PC-9 (cell line): ENCODE measurements at regions not wholly inside any gene's neighbourhood (a gene's known extent, or its start where the extent isn't known, plus 50 kb on each side); places are given as distances from the start of the nearest gene placed in this dataset.

Experiments used
- BruUV-seq: library from RNA; stranded (reverse); fragments of 400-500 nt; replicated peaks from 2 replicates; lab custom pipeline; 2021; lab: Mats Ljungman, UMichigan
- CTCF ChIA-PET: fragments of 300-600 bp; sonication (Branson Sonifier 250); formaldehyde crosslinking; loops from one replicate; lab custom pipeline; 2022; ENCODE audit warnings: antibody characterized with exemption; lab: Charles Lee
- POLR2A ChIA-PET: fragments of 300-600 bp; sonication (Branson Sonifier 250); formaldehyde crosslinking; loops from one replicate; lab custom pipeline; 2022; ENCODE audit warnings: antibody characterized with exemption; ENCODE audit not compliant: unreplicated experiment; lab: Charles Lee
- DNase-seq, 2 experiments: peaks; one replicate each; pipeline versions ENCODE4 v3.0.0 to v3.0.0-alpha.2; 2015 to 2022; ENCODE audit warnings: mixed read lengths in 1 of 2
- H2AFZ ChIP-seq: fragments of 200-600 bp; sonication (generic); 2 replicates; pipeline ENCODE4 v1.8.1; 2017; ENCODE audit warnings: antibody characterized with exemption
- H3F3A ChIP-seq: fragments of 200-600 bp; sonication (generic); 2 replicates; pipeline ENCODE4 v1.8.1; 2017; ENCODE audit warnings: antibody characterized with exemption, mild to moderate bottlenecking, low read depth; ENCODE audit not compliant: insufficient read depth
- H3K27ac ChIP-seq: fragments of 200-600 bp; sonication (generic); 2 replicates; pipeline ENCODE4 v1.6.1; 2016; ENCODE audit warnings: mixed run types
- H3K27me3 ChIP-seq: fragments of 200-600 bp; sonication (generic); 2 replicates; pipeline ENCODE4 v1.6.1; 2016; ENCODE audit warnings: low read depth, mixed run types; ENCODE audit not compliant: insufficient read depth
- H3K36me3 ChIP-seq: fragments of 200-600 bp; sonication (generic); 2 replicates; pipeline ENCODE4 v1.6.1; 2016; ENCODE audit warnings: low read depth, mixed run types
- H3K4me1 ChIP-seq: fragments of 200-600 bp; sonication (generic); replicated peaks from 2 replicates; pipeline ENCODE4 v1.6.1; 2016; ENCODE audit warnings: mixed run types; ENCODE audit not compliant: insufficient read depth
- H3K4me2 ChIP-seq: fragments of 200-600 bp; sonication (generic); 2 replicates; pipeline ENCODE4 v1.6.1; 2017; ENCODE audit warnings: mixed run types
- H3K4me3 ChIP-seq: fragments of 200-600 bp; sonication (generic); 2 replicates; pipeline ENCODE4 v1.6.1; 2016; ENCODE audit warnings: mixed run types
- H3K79me2 ChIP-seq: fragments of 200-600 bp; sonication (generic); 2 replicates; pipeline ENCODE4 v1.6.1; 2017; ENCODE audit warnings: low read depth, mixed run types
- H3K9me2 ChIP-seq: fragments of 200-600 bp; sonication (generic); 2 replicates; pipeline ENCODE4 v1.8.1; 2017; ENCODE audit warnings: mild to moderate bottlenecking; ENCODE audit not compliant: insufficient read depth
- H3K9me3 ChIP-seq: fragments of 200-600 bp; sonication (generic); 2 replicates; pipeline ENCODE4 v1.8.1; 2016; ENCODE audit warnings: low read depth; ENCODE audit not compliant: insufficient read depth
- H4K20me1 ChIP-seq: fragments of 200-600 bp; sonication (generic); 2 replicates; pipeline ENCODE4 v1.8.1; 2017; ENCODE audit not compliant: insufficient read depth
- CTCF ChIP-seq: fragments of 200-600 bp; sonication (generic); conservative IDR thresholded peaks from 2 replicates; pipeline ENCODE4 v1.6.1; 2017; ENCODE audit warnings: mixed run types, antibody characterized with exemption, mild to moderate bottlenecking, moderate library complexity
- EZH2 ChIP-seq: fragments of 200-600 bp; sonication (generic); IDR thresholded peaks from 2 replicates; pipeline ENCODE4 v1.8.0; 2017; ENCODE audit warnings: antibody characterized with exemption, low read depth
- intact Hi-C: fragments of 100-400 bp; cut with micrococcal nuclease; formaldehyde crosslinking; loops from one replicate; pipeline ENCODE4 v1.10.0; 2022; ENCODE audit not compliant: unreplicated experiment

GRCh38 chr9:108002371-108002956, 512.9 kb upstream of the KLF4 start:
- H3K4me2 ChIP-seq, result no peak overlapping the region
- intact Hi-C loops, result loop anchor here (5.0 to 10.0 kb wide), 2 partner anchors 120 to 562 kb away; no protein-coding TSS in a partner anchor
- no peaks in the 10 kb centered on the region for H3F3A ChIP-seq
- no peak overlapping the region for H3K27ac ChIP-seq
- DNase-seq, result no peak
- no peaks in the 10 kb centered on the region for H3K9me3 ChIP-seq
- H3K27me3 ChIP-seq, result no peaks in the 10 kb centered on the region
- CTCF ChIA-PET, result no interaction called here
- H3K4me3 ChIP-seq, result no peak overlapping the region
- no peaks in the 10 kb centered on the region for H3K79me2 ChIP-seq
- POLR2A ChIA-PET, result no interaction called here
- no peaks in the 10 kb centered on the region for H3K9me2 ChIP-seq
- no peaks in the 10 kb centered on the region for H4K20me1 ChIP-seq
- TF ChIP-seq CTCF (no peak), EZH2 (no peak)
- H3K4me1 ChIP-seq, result no peaks in the 10 kb centered on the region
- BruUV-seq, result no TSS peak
- no peak overlapping the region for H2AFZ ChIP-seq
- H3K36me3 ChIP-seq, result no peaks in the 10 kb centered on the region

- ChIA-PET CTCF (no interaction called here), POLR2A (interaction anchor here (0.6 kb wide), 1 partner anchor 131 kb away, joined by 4 read pairs; no protein-coding TSS in a partner anchor)
- Histone ChIP-seq H4K20me1 (no peaks in the 10 kb centered on the region), H3K4me1 (no peaks in the 10 kb centered on the region), H3K4me2 (no peak overlapping the region), H3K9me2 (no peaks in the 10 kb centered on the region), H3F3A (no peaks in the 10 kb centered on the region), H3K9me3 (no peaks in the 10 kb centered on the region), H3K4me3 (no peak overlapping the region), H3K27ac (no peak overlapping the region), H3K79me2 (no peaks in the 10 kb centered on the region), H2AFZ (no peak overlapping the region), H3K36me3 (no peaks in the 10 kb centered on the region), H3K27me3 (no peaks in the 10 kb centered on the region)
- TF ChIP-seq CTCF (no peak), EZH2 (no peak)
- no TSS peak for BruUV-seq
- intact Hi-C loops, result loop anchor here (2.0 to 10.0 kb wide), 3 partner anchors 40 to 564 kb away; no protein-coding TSS in a partner anchor
- DNase-seq, result no peak
These were observed 511.7 kb upstream of the KLF4 start for GRCh38 chr9:108001237-108001636.

DNA sequence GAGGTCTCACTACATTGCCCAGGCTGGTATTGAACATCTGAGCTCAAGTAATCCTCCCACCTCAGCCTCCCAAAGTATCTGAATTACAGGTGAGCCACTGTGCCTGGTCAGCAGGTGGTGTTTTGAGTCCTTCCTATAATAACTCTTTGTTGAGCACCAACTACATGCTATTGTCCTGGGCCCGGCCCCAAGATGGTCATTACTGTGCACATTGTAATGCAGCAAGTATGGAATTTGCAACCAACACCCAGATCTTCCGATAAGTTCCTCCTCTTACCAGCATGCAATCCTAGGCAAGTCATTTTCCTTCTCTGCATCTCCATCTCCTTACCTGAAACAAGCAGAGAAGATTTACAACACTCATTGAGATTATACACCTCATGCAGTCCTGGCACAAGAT, 510.3 kb upstream of the KLF4 start:
- H3K27me3 ChIP-seq, result no peaks in the 10 kb centered on the region
- no peak; the same call in 1 of the 2 replicates for TF ChIP-seq CTCF
- TF ChIP-seq EZH2, result no peak
- no peaks in the 10 kb centered on the region for H3F3A ChIP-seq
- H3K4me1 ChIP-seq, result no peaks in the 10 kb centered on the region
- no peaks in the 10 kb centered on the region for H4K20me1 ChIP-seq
- H3K9me2 ChIP-seq, result no peaks in the 10 kb centered on the region
- no TSS peak for BruUV-seq
- no peaks in the 10 kb centered on the region for H3K79me2 ChIP-seq
- ChIA-PET CTCF (interaction anchor here (0.7 kb wide), 2 partner anchors 184 to 434 kb away, joined by 3 to 9 read pairs; no protein-coding TSS in a partner anchor), POLR2A (interaction anchor here (0.6 to 0.7 kb wide), 2 partner anchors 245 to 508 kb away, joined by 4 to 5 read pairs; no protein-coding TSS in a partner anchor)
- DNase-seq, result peak; percentile 64 to 73
- intact Hi-C loops, result loop anchor here (1.0 to 10.0 kb wide), 6 partner anchors 41 to 565 kb away; partner anchors contain the start of gene KLF4
- H3K27ac ChIP-seq, result 0 out of 2 replicates have a peak overlapping the region, but pooled peaks have one; percentile 27
- no peaks in the 10 kb centered on the region for H3K36me3 ChIP-seq
- H3K9me3 ChIP-seq, result no peaks in the 10 kb centered on the region
- no peak overlapping the region for H3K4me2 ChIP-seq
- no peak overlapping the region for H2AFZ ChIP-seq
- H3K4me3 ChIP-seq, result no peak overlapping the region
